ENCODE measurements at regions not wholly inside any gene's neighbourhood (a gene's known extent, or its start where the extent isn't known, plus 50 kb on each side); places are given as distances from the start of the nearest gene placed in this dataset.
A peak's percentile ranks its signal among the peaks of the same experiment; 100 is the strongest.

GRCh38 chr20:59515013-59515905 lies 89.1 kb upstream of the PHACTR3 start (continued):
- peak; percentile 95 for TF ChIP-seq CHD7 (IDR thresholded peaks at IDR 0.05; ENCODE audit: low read depth, low read length)
- TF ChIP-seq SUPT5H (IDR thresholded peaks at IDR 0.05), result no peak

Data from K562 (cell line).